HUDEP-2 (cell line): ENCODE measurements at regions not wholly inside any gene's neighbourhood (a gene's known extent, or its start where the extent isn't known, plus 50 kb on each side); places are given as distances from the start of the nearest gene placed in this dataset.
A peak's percentile ranks its signal among the peaks of the same experiment; 100 is the strongest.

Experiments
- DNase-seq, 76 experiments: peaks; one replicate each; lab custom pipeline; 2025; ENCODE audit not compliant: unreplicated experiment in 76 of 76; lab: John Stamatoyannopoulos, UW

DNA sequence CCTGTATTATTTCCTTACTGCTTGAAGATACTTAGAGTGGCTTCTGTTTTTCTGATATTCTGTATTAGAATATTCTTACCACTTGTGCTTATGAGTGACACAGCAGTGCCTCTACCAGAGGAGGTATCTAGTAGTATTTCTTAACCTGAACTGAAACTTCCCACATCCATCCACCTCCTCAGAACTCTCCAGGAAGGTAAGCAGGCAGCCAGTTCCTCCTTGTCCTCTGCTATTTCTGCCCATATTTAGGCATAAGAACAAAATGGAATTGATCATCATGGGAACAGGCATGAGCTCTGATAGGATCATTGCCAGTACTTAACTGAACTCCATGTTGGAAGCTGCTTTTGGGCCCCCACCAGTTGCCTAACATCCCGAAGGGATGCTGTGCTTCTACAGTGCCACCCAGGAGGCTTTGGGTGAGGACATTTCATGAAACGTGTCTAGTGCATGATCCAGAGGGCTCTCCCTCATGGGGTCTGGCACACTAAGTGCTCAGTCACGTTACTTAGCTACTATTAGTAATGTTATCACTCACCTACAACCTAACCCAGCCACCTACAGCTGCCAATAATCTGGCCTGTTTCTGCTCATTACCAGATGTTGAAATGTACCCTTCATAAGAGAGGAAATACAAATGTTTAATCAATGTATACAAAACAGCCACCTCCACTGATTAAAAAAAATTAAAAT, 520.7 kb downstream of the EIPR1 start:
- peak in 4 of 76 experiments; percentile 7 to 23 (median 14) for DNase-seq

DNA sequence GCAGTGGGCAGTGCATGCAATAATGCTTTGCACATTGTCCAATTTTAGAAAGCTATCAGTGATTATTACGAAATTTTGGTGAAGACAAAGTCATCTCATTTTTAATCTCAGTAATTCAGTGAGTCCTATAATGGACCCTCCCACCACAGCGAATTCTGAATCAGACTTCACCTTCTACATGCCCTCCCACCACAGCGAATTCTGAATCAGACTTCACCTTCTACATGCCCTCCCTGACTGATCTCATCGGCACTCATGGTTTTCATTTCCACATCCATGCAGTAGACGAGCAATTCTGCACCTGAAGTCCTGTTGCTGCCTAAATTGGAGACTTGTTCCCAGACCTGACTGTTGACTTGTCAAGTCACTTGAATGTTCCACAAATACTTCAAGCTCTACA, 522.3 kb downstream of the EIPR1 start:
- no peak for DNase-seq

DNA sequence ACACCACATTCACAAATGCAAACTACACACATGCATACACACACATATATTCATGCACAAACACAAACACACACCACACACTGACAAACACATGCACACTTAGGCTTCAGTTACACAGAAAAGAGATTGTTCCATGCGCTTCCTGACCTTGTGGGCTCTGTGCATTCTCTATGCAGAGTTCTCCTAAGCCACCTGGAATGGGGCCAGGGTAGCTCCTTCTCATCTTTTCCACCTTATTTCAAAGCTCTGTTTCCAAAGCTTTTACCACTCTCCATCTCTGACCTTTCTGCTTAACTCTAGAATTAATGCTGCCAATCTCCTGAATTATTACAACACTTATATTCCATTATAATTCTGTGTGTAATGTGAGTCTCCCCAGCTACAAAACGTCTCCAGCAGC, 522.3 kb upstream of the MYT1L start:
- DNase-seq: no peak

DNA sequence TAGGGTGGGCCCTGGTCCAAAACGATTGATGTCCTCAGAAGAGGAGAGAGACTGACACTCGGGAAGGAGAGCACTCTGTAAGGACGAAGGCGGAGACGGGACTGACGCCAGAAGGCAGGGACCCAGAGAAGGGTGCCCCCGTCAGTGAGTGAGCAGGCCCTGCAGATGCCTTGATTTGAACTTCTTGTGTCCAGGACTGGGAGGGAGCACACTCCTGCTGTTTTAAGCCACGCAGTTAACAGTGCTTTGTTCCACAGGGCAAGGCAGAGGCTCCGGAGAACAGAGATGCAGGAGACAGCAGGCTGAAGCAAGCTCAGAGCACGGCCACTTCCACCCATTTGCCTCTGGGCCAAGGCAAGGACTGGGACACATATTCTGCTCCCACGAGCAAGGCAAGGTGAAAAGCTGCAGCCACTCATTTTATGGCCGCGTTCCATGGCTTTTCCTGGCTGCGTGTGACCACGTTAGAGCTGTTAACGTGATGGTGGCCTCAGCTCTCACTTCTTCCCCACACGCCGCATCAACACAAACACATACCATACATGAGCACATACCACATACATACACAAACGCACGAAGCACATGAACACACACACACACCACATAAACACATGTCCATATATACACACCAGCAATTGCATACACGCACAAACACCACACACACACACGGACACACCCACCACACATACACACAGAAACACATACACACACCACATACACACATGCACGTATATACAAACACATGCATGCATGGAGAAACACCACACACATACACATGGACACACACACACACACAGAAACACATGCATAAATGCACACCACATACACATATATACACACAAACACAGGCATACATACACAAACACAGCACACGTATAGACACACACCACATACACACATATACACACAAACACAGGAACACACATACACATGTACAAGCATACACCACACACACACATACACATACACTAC, 521.0 kb upstream of the MYT1L start:
- no peak for DNase-seq

DNA sequence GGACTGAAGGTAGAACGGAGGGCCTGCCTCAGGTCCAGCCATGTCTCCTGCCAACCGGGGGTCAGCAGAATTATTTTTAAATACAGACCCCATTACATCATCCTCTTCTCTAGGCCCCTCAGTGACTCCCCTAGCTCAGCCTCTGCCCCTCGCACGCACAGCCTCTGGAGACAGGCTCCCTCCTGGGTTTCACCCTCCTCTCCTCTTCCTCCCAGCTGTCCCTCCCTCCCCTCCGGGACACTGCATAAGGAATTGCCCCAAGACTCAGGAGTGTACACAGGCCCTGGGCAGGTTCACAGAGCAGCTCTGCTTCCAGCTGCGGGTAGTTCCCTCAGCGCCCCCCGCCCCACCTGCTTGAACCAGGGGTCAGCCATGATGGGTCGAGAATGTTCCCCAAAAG, 520.2 kb upstream of the MYT1L start:
- DNase-seq: no peak

DNA sequence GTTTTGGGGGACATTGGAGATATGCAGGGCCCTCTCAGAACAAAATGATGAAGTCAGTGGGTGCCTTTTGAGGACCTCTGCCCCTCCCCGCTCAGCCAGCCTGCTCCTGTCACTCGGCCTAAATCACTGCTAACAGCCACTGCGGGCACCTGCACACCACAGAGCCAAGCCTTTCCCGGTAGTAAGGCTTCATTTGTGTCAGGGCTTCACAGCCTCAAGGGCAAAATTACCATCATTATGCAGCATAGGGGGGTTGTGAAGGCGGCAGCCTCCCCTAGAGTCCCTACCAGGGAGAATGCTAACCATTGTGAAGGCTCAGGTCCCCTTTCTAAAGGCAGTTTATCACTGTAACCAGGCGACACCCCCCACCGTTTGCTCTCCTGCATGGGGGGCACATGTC, 519.8 kb upstream of the MYT1L start:
- DNase-seq: no peak

DNA sequence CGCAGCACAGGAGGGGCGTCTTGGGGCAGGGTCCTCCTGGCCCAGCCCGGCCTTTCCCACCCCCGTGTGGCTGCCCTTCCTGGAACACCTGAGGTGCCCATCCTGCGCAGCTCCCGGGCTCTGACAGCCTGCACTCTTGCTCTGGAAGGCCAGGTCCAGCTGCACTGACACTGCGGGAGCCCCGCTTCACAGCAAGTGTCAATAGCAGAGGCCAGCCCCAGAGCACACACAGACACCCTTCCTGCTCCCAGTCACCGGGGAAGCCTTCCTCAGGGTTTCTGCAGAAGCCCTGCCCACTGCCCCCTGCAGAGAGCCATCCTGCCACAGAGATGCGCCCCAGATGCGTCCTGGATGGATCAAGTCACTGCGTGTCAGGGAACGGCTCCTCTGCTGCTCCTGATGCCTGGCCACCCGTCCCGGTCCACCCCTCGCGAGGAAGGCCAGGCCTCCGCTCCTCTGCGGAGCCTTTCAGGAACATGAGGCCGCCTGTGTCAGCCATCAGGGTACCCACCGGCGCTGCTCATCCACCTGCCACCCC, 519.2 kb upstream of the MYT1L start:
- DNase-seq: no peak

DNA sequence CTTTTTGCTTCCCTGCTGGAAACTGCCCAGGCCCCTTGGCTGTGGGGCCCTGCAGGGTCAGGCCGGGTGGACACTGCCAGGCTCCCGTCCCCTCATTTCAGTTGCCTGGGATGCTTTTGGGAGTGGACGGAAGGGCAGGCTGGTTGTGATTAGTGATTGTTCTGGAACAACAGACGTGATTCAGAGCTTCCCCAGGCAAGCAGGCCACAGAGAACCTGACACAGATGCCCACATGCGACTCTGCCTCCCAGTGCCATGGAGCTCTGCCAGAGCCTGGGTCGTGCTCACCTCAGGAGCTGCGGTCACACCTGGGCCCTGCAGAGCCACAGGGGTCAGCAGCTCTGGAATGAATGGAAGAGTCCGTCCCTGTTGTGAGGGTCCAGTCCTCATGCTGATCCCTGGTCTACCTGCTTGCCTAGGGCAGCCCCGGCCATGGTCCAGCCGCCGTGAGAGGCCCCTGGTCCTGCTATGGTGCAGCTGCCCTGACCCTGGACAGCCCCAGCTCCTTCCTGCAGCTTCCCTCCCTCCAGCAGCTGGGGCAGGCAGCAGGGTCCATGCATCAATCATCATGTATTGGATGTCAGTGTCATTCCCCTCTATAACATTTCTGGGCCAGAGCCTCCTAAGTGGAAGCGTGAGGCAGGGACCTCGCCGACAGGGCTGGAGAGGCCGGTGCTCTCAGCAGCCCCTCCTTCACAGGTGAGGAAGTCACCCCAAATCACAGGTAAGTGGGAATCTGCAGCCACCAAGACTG, 518.6 kb upstream of the MYT1L start:
- DNase-seq: no peak

DNA sequence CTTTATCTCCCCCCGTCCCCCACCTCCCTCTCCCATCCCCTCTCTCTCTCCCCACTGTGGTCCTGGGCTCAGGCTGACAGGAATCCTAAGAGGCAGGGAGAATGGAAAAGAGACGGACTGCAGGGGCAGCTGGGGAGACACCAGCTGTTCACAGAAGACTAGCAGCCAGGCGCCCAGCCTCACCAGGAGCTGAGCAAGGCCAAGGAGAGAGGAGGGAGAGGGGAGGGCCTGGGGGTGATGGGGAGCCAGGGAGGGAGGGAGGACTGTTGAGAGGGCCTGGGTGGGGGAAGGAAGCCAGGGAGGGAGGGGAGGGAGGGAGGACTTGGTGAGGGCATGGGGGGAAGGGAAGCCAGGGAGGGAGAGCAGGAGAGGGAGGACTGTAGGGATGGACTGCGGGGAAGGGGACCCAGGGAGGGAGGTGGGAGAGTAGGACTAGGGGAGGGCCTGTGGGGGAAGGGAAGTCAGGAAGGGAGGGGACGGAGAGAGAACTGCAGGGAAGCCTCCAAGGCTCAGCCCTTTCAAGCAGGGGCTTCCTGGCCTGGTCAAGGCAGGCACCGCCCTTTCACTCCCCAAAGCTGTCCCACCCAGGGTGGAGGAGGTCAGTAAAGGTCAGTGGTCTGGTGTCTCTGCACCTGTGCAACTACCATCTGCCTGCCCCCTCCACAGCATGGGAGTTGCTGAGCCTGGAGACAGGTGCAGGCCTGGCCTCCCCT, 517.7 kb upstream of the MYT1L start:
- DNase-seq: no peak

DNA sequence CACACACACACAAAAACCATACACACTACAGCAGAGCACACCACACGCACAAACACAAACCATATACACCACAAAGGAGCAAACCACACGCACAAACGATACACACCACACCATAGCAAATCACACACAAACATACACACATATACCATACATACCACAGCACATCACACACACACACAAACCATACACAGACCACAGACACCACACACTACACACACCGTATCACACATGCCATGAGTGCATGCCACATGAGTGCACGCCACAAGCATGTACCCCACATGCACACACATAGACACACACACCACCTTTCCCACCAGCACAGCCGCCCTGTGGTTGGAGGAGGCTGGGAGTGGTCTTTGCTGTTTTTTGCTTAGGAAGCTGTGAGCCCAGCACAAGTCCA, 517.1 kb upstream of the MYT1L start:
- no peak for DNase-seq

DNA sequence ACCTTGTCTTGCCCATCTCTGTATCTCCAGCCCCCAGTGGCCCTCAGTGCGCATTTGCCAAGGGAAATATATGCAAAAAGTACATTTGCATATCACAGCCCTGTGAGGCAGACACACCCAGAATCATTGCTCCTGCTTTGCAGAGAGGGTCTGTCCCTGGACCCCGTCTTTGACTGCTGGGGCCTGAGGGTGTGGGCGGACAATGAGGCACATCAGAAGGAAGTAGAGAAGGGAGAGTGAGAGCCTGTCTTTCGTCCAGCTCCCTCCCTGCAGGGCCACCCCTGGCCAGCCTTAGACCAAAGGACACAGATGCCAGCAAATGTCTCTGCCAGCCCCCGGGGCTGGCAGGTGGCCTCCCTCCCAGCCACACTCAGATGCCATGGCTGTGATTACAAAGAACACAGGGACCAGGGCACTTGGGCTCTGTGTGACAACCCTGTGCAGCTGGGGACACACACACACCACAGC, 516.2 kb upstream of the MYT1L start:
- peak in 2 of 76 experiments; percentile 13 to 16 for DNase-seq

DNA sequence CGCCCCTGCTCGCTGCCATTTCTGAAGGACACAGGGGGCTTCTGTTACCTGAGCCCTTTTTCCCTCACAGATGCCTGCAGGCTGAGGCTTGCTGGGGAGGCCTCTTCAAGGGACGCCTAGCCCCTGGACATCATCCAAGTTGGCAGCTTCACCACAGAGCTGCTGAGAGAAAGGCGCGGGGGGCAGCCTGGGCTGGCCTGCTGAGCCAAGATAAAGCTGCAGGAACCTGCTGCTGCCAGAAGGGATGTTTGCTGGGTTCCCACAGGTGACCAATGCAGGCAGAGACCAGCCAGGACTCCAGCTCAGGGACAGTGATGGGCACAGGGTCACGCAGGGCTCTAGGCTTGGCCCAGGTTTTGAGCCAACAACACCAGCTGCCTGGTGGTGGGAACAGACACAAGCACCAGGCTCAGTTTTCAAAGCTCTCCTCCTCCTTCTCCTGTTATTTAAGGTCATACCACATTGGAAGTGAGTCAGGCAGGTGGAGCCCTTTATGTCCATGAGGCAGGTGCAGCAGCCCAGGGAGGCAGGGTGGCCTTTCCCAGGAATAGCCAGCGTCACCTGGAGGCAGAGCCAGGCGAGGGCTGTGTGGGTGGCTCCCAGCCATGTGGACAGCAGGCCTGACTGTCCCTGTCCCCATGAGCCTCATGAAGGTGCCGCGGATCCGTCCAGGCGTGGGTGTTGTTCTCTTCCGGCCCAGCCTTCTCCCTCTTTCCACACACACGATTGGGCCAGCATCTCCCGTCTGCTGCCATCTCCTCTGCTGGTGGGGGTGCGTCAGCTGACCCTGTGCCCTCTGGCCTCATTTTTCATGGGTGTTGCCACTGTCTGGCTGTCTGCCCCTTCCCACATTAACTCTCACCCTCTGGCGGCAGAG, 515.5 kb upstream of the MYT1L start:
- DNase-seq: peak in 72 of 76 experiments; percentile 4 to 89 (median 66)

DNA sequence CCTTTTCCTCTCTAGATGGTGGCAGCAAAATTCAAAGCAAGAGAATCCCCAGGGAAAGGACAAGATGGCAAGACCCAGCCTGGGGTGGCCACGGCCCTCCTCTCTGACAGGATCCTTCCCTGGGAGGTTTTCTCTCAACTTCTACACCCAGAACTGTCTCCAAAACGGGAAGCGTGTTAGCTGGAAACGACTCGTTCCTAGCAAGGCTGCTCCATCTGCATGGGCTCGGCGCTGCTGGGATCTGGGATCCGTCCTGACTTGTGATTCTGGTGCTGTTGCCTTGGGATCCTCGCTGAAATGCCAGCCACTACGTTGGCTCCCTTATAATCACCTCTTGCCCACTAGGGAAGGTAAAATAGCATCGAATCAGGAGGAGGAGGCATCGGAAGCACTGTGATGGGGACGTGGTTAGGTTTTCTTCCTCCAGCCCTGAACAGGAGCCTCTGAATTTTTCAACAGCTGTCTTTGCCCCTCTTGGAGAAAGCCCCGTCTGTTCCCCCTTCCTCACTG, 514.8 kb upstream of the MYT1L start:
- DNase-seq: no peak

DNA sequence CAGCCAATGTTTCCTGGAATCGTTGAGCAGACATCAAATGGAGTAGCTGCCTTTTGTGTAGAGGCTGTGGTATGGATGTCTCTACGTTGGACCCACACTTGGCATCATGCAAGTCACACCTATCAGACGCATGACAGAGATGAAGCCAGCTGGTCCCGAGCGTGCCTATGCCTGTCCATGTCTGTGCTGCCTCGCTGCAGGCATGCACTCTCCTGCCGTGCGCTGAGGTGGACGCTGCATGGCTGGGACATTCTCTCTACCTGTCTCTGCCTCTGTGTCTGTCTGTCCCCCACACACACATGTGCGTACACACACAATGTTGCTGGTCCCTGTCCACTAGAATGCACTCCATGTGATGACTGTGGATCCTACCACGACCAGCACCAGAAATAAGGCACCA, 514.2 kb upstream of the MYT1L start:
- no peak for DNase-seq

DNA sequence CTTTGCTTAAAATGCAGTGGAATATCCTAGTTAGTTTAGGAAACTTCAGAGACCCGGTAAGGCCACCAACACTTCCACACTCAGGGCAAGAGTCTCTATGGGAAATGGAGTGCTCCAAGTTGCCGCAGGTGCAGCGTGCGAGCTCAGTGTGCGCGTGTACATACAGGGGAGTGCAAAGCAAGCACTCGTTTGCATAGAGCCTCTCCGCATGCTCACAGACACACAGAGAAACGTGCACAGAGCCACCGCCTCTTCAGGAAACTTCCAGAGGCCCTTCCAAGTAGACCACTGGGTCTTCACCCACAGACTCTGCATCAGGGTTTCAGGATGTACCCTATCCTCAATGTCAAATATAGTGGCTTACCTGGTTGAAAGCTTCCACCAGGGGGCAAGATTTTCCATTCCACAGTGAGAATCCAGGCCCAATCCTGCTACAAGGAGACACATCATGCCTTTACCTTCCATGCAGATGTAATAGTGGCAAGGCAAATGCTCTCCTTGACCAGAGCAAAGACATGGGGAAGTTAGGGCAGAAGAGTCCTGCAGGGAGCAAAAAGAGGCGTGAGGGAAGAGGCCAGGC, 513.0 kb upstream of the MYT1L start:
- DNase-seq: no peak

DNA sequence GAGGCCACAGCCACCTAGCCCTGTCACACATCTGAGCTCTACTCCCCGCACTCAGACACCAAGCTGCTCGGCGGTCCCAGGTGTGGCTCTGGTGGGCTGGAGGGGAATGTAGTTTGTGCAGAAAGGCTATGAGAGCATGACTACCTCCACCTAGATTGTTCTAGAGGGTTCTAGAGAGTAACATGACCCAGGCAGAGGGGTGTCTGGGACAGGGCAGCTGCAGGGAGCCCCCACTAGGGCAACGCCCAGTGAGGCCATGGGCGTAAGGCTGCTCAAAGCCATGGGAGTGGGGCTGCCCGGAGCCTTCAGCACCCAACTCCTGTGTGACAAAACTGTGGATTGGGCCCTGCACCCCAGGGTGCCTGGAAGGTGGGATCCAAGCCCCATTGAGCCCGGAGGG, 511.4 kb upstream of the MYT1L start:
- no peak for DNase-seq

DNA sequence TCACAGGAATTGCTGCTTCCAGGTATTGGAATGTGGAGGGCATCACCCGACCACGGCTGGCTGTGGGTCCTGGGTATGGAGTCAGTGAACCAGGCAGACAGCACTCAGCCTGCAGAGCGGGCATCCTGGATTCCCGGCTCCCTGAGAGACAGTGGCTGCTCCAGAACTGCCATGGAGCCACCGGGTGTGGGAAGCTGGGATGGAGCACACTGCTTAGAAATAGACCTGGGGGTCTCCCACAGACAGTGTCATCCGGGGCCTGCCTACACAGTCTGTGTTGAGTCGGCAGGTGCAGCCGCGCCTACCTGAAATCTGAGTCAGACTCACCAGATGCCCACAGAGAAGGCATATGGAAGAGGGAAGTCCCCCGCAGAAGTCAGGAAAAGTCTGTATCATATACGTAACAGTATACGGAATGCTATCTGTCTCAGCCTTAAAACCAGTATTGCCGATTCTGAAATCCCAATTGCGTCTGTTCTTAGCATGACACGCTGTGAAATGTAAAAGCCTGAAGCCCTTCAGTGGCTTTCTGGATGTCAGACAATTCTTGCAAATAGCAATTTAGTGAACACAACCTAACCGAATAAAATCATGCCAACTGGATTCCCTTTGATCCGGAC, 509.7 kb upstream of the MYT1L start:
- no peak for DNase-seq

DNA sequence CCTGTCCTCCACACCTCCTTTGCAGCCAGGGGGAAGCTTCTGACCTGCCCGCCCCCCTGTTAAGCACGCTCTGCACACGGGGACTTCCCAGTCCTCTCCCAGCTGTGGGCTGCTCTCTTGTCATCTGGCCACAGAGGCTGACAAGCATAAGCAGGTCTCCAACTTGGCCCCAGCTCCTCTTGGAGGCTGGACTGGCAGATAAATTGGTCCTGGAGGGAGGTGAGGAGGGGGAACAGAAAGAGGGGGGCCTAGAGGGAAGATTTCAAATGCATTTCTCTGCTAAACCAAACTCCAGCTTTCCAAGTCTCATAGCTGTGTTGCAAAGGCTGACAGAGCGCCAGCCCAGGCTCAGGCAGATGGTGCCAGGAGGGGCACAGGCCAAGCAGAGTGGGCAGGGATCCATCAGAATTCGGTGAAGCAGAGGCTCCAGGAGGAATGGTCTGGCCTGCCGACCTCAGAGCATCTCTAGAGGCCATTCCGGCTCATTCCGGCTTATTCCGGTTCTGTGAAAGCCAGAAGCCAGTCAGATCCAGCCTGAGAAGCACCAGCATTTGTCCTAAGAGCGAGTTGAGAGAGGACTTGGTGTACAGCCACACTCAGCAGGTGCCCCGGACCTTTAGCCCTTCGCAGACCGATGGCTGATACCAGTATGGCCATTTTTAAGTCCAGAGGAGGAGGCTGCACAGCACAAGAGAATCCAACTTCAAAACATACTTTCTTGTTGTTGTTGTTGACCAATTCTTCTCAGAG, 508.9 kb upstream of the MYT1L start:
- DNase-seq: no peak
